HG03457 (cell line): ENCODE measurements at regions not wholly inside any gene's neighbourhood (a gene's known extent, or its start where the extent isn't known, plus 50 kb on each side); places are given as distances from the start of the nearest gene placed in this dataset.

ENCODE experiments used
- ATAC-seq: cut with Tn5 transposase; IDR thresholded peaks from one replicate; pipeline ENCODE4 v1.9.1; 2021; ENCODE audit warnings: moderate number of reproducible peaks; ENCODE audit not compliant: unreplicated experiment

GRCh38 chr13:111038887-111039286 lies 76.2 kb upstream of the ARHGEF7 start:
- no peak for ATAC-seq

DNA sequence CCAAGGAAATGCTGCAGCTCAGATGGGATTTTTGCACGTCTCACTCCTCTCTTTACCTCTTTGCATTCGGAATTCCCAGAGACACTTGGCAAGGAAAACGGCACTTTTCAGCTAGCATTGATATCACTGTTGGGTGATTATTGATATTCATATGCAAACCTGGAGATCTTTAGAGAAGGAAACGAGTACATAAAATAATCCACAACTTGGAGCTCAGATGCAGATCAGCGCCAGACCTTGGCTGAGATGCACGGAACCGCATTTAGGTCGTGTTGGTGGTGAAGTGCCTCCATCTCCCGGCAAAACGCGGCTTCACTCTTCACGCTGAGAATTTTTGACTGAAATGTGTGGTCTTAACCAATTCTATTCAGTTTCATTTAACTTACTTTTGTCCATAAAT lies 77.2 kb upstream of the ARHGEF7 start:
- ATAC-seq, result no peak

DNA sequence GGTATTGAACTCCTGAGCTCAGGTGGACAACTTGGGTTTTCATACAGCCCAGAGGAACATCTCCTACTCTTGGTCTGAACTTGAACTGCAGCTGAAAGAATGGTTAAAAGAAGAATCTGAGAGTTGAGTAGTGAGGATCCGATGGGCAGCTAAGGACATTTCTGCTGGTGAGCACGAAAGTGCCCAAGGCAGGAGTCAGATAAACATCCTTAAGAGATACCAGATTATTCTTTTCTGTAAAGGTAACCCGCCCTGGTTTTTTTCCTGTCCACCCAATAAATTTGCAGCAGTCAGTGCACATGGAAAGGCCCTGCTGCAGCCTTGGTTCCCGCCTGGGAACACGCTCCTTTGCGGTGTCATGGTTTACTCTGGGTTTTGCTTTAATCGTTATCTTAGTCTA lies 78.4 kb upstream of the ARHGEF7 start:
- no peak for ATAC-seq

DNA sequence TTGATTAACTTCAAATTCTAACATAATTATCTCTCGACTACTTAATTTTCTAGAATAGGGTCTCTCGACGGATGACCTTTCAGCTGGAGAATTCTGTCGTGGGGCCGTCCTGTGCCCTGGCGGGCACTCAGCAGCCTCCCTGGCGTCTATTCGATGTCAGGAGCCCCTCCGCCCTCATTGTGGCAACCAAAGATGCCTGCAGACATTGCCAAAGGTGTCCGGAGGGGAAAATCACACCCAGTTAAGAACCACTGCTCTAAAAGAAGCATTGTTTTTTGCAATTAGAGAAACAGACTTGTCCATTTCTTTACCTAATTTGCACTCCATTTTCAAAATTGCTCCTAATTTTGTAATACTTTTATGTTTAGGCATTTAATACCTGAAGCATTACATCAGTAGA lies 79.2 kb upstream of the ARHGEF7 start:
- ATAC-seq, result no peak

DNA sequence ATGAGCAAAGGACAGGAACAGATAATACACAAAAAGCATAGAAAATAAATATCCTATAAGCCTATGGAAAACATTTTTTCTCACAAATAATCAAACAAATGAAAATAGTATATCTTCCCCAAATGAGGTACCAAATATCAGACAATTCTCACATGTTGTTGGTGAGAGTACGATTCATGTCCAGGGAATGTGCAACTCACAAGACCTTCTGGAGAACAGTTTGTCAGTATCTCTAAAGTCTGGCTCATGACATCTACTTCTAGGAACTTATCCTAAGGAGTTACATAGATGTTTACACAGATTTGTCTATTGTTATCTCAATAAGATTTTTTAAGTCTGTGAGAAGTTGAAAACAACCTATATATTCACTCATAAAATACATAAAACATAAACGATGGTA lies 80.3 kb upstream of the ARHGEF7 start:
- no peak for ATAC-seq

- ATAC-seq, result no peak
Observed at GRCh38 chr13:111033172-111034130, 81.7 kb upstream of the ARHGEF7 start.

GRCh38 chr13:111031531-111031961 lies 83.6 kb upstream of the ARHGEF7 start:
- no peak for ATAC-seq

DNA sequence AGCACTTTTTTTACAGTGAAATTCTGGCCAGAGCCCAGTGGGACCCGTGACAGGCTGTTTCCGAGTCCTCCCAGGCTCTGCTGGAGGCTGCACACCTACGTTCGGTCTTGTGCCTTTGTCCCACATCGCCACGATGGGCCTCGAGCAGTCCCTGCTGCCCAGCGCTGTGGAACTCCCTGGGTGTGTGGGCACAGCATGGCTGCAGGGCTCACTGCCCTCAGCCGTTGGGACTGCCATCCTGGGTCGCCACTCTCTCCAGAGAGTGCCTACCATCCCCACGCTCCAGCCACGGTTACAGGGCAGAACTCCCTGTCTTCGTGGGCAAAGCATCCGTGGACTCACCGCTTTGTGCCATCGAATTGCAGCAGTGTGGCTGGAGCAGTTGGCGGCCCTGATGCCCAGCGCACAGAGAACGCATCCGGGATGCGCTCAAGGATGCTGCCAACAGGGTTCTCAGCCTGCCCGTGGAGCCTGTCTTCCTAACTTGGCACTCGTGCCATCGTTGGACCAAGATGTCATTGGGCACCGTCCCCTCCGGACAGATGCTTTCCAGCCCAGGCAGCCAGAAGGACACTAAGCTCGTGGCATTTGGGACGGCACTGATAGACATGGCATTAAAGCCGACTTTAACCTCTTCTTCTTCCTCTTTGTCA lies 85.0 kb upstream of the ARHGEF7 start:
- ATAC-seq, result no peak

GRCh38 chr13:111027458-111028439 lies 87.4 kb upstream of the ARHGEF7 start:
- ATAC-seq, result no peak

DNA sequence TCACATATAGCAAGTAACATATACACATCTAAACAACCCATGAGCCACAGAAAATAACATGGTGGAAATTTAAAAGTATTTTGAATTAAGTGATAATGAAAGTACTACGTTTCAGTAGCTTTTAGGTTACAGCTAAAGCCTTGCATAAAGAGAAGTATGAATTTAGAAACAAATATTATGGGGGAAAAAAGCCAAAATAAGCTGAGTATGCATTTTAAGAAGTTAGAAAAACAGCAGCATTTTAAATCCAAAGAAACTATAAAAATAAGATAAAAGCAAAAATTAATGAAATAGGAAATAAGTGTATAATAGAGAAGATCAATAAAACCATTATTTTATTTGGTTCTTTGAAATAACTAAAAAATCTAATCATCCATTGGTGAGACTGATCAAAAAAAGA lies 89.8 kb upstream of the ARHGEF7 start:
- no peak for ATAC-seq

GRCh38 chr13:111022886-111023285 lies 92.2 kb upstream of the ARHGEF7 start:
- no peak for ATAC-seq

DNA sequence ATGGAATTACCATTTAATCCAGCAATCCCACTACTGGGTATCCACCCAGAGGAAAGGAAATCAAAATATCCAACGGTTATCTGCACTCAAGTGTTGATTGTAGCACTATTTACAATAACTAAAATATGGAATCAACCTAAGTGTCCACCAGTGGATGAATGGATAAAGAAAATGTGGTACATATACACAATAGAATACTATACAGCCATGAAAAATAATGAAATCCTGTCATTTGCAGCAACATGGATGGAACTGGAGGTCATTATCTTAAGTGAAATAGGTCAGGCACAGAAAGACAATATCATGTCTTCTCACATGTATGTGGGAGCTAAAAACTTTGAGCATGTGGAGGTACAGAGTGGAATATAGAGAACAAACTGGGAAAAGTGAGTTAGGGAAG lies 92.9 kb upstream of the ARHGEF7 start:
- no peak for ATAC-seq

DNA sequence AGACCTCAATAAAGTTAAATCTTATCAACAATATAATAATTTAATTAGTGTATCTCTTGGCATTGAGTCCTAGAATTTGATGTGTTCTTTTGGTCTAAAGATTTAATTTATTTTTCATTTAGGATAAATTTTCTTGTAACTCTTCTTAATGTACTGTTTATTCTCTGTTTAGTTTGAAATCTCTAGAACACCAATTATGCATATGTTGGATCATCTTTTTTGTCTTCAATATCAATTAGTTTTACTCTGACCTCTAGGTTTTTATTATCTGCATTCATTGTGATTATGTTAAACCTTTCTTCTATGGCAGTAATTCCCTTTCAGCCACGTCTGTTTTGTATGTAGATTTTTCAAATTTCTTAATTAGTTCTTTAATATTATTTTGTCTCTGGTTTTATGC lies 93.8 kb upstream of the ARHGEF7 start:
- ATAC-seq, result no peak

GRCh38 chr13:111020546-111020945 lies 94.6 kb upstream of the ARHGEF7 start:
- ATAC-seq, result no peak

- no peak for ATAC-seq
Observed at GRCh38 chr13:111020021-111020420, 95.1 kb upstream of the ARHGEF7 start.

GRCh38 chr13:111017755-111018459 lies 97.2 kb upstream of the ARHGEF7 start:
- no peak for ATAC-seq

DNA sequence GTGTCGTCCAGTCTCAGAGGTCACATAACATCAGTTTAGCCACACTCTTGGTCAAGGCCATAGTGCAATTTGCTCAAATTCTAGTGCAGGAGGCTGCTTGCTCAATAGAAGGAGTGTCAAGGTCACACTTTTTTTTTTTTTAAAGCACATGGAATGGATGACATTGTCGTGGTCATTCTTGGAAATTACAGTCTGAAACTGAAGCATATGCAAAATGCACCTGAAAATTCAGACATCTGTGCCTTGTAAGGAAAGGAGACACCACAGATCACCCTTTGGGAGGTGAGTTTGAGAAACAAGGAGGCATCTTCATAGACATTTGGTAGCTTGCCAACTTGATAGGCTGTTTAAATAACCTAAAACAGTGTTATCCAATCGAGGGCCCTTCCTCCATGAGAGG lies 98.3 kb upstream of the ANKRD10 start:
- no peak for ATAC-seq

DNA sequence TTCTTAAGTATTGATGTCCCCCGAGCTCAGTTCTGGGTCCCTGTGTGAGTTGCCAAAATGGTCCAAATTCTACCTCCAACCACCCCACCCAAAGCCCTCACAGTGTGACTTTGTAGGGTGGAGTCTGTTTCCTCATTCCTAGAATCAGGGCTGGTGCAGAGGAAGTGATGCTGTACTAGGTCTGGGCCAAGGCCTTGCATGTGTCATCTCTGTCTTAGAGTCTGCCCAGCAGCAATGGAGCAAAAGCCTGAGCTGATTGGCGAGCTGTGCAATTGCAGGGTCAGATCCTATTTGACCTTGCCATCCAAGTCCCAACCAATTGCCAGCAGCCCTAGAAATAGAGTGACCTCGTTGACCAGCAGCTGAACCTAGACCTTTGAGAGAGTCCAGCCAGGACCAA lies 97.0 kb upstream of the ANKRD10 start:
- ATAC-seq, result no peak

DNA sequence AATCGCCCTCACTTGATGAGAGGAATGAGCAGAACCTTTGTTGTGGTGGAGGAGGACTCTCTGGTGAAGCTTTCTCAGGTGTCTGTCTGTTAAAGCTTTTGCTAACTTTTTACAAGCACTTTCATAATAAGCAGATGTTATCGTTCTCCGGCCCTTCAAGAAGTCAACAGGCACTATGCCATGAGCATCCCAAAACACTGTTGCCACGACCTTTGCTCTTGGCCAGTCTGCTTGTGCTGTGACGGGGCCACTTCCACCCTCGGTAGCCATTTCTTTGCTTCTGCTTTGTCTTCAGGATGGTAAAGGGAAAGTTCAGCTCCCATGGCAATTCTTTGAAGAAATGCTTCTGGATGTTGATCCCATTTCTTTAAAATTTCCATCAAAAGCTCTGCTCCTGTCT lies 93.5 kb upstream of the ANKRD10 start:
- ATAC-seq, result no peak

GRCh38 chr13:111007209-111007608 lies 92.3 kb upstream of the ANKRD10 start:
- ATAC-seq, result no peak
